ENCODE measurements at regions not wholly inside any gene's neighbourhood (a gene's known extent, or its start where the extent isn't known, plus 50 kb on each side); places are given as distances from the start of the nearest gene placed in this dataset.
"Not testable (repeated sequence)": the region's sequence is repeated elsewhere in the genome, so short reads cannot be mapped to it uniquely, and the experiment has no call there.

DNA sequence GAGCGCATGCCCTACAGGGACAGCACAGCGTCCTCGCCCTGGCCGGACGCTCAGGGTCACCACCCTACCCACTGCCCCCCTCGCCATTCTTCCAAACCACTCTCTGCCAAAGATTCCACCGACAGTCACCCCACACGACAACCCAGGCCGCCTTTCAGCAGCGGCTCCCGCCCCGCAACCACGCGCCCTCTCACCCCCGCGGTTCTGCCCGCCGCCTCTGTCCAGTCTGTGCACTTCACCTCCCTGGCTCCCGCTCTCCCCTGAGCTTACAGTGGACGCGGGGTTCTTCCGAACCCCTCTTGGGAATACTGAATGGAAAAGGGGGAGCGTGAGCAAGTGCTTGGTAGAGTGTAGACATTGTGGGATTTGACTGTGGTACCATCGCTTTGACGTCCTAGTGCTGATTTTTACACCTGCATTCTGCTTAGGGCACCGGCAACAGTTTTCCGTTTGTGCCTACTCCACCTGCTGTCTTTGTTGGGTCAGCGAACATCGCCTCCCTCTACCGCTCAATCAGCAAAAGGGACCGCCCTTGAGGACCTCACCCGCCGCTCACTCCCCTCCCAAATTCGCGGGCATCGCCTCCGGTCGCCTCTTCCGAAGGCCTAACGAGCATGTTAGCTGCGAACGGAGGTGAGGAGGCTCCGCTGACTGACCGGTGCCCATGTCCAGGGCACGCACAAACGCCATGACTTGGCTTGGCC is 119.1 kb downstream of the PPIAL4A start:
- not testable (repeated sequence) for TF ChIP-seq CTCF (IDR thresholded peaks at IDR 0.05; ENCODE audit: insufficient read depth, low read length, poor library complexity, severe bottlenecking); EZH2phosphoT487 (conservative IDR thresholded peaks at IDR 0.05; ENCODE audit: low read length)
